GM12872 (cell line): ENCODE measurements at regions not wholly inside any gene's neighbourhood (a gene's known extent, or its start where the extent isn't known, plus 50 kb on each side); places are given as distances from the start of the nearest gene placed in this dataset.

Experiments used
- TF ChIP-seq, protein P1 (sequence below): IDR thresholded peaks from 3 replicates; pipeline ENCODE4 v1.5.1; 2011; ENCODE audit warnings: low read depth, mild to moderate bottlenecking, low read length, moderate library complexity; ENCODE audit not compliant: insufficient read depth

DNA sequence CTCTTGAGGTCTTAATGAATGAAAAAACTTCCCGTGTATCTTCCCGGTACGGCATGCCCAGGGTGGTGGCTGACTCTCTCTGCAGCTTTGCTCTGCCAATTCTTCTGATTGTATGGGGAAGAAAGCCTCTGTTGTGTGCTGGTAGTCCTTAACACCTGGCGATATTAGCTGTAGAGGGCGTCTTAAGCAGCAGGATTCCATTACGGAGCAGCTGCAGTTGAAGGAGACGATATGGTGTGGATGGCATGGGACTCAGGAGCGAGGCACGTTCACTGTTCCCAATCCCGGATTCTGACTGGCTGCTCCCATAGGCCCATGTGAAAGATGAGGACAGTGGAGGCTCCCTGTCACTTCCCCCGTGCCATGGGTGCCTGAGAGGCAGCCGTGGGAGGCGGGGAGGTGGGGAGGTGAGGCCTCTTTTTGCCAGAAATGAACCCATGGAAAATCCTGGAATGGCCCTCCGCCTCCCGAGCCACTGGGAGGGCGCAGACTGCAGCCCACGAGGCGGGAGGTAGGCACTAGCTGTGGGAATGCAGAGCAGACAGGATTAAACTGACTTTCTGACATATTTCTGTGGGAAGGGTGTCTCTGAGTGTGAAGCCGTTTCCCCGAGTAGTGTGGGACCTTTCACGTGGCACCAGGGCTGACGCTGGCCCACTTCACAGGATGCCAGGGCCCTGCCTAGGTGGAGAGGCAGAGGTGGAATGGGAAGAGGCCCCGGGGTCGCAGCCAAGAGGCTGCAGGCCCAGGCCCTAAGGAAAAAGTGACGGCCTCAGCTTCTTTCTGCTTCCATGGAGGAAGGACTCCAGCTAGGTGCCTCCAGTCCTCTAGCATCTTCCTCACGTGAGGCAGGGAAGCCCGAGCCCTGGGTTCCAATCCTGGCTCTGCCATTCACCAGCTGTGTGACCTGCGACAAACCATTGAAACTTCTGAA is 121.4 kb upstream of the CD82 start:
- TF ChIP-seq, protein P1, sequence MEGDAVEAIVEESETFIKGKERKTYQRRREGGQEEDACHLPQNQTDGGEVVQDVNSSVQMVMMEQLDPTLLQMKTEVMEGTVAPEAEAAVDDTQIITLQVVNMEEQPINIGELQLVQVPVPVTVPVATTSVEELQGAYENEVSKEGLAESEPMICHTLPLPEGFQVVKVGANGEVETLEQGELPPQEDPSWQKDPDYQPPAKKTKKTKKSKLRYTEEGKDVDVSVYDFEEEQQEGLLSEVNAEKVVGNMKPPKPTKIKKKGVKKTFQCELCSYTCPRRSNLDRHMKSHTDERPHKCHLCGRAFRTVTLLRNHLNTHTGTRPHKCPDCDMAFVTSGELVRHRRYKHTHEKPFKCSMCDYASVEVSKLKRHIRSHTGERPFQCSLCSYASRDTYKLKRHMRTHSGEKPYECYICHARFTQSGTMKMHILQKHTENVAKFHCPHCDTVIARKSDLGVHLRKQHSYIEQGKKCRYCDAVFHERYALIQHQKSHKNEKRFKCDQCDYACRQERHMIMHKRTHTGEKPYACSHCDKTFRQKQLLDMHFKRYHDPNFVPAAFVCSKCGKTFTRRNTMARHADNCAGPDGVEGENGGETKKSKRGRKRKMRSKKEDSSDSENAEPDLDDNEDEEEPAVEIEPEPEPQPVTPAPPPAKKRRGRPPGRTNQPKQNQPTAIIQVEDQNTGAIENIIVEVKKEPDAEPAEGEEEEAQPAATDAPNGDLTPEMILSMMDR: no peak

DNA sequence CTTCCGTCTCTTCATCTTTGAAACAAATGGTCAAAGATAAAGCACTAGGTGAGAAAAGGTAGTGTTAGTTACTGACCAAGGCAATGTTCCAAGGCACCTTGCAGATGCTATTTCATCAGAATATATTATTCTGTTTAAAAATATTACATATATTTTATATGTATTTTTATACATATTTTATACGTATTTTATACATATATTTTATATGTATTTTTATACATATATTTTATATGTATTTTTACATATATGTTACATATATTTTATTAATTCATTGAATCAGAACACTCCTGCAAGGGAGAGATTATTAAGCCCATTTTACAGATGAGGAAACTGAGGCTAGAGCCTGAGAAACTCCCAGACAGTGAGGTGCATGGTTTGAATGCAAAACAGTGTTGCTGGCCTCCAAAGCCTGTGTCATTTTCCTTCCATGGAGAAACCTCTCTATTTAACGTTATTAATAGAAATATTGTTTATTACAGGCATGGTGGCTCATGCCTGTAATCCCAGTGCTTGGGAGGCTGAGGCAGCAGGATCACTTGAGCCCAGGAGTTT is 120.6 kb upstream of the CD82 start:
- TF ChIP-seq, protein P1: no peak

DNA sequence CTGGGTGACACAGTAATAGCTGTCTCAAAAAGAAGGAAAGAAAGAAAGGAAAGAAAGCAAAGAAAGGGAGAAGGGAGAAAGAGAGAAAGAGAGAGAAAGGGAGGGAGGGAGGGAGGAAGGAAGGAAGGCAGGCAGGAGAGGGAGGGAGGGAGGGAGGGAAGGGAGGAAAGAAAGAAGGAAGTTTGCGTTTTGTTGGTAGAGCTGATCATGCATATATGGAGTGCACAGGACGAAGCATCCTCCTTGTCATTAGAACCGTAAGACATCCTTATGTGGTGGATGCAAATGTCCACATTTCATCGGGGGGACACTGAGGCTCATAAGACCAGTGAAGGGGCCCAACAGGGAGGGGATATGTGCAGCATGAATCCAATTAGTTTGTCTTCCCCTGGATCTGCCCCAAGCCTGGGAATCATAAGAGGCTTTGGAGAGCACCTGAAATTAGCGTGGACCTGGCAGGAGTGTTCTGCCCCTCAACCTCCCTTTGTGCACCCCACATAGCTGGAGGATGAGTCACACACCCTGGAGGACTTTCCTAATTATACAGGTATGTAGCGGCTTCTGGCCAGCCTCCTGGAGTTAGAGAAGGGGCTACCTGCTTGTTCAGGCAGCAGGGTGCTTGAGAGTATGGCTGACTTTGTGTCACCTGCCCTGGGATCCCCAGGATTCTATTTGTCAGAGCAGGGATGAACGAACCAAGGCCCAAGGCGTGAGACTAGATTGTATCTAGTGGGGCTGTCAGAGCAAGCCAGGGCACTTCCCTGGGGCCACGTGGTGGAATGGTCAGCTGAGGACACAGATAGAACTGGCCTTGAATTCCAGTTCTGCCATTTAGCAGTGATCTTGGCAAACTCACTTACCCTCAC is 119.7 kb upstream of the CD82 start:
- TF ChIP-seq, protein P1: no peak

DNA sequence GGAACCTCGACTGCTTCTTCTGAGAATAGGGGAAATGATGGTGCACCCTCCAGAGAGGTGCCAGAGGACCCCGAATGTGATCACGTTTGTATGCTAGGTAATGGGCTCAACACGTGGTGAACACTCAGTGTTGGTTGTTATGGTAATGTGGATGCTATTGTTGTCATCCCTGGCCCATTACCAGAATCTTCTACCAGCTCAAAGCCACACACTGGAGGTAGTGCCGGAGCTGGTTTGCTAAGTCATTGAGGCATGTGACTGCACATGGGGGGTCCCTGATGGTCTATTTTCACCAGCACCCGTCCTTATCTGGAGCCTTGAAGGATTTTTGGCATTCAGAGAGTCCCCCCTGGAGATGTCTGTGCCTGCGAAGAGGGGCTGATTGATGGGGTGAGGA is 119.1 kb upstream of the CD82 start:
- TF ChIP-seq, protein P1: no peak

DNA sequence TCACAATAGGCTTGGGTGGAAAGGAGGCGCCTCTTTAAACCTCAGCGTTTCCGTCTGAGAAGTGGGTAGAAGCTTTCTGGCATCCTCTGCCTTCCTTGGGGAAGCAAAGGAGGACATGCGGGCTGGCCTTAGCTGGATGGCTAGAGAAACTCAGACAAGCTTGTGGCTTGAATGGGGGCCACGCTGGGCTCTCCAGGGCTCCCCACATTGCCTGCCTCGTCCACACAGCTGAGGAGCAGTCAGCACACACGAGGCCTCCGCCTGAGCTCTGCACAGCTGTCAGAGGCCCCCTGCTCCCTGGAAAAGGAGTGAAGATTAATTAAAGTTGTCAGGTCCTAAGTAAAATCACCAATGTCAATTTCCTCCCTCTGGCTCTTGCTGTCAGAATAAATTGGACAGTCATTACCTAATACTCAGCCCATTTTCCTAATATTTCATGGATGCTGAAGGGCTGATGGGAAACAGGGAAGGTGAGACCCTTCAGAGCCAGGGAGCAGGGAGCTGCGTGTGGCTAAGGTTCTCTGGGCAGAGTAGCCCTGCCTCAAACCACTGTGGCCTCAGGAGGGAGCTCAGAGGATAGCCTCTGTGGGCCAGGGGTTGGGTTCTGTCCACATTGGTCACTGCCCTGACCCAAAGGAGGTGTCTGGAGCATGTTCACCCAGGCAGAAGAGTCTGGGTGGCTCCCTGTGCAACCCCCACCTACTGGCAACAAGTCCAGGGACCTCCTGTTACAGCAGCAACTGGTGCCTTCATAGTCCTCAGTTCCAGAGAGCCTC is 118.3 kb upstream of the CD82 start:
- TF ChIP-seq, protein P1: no peak

DNA sequence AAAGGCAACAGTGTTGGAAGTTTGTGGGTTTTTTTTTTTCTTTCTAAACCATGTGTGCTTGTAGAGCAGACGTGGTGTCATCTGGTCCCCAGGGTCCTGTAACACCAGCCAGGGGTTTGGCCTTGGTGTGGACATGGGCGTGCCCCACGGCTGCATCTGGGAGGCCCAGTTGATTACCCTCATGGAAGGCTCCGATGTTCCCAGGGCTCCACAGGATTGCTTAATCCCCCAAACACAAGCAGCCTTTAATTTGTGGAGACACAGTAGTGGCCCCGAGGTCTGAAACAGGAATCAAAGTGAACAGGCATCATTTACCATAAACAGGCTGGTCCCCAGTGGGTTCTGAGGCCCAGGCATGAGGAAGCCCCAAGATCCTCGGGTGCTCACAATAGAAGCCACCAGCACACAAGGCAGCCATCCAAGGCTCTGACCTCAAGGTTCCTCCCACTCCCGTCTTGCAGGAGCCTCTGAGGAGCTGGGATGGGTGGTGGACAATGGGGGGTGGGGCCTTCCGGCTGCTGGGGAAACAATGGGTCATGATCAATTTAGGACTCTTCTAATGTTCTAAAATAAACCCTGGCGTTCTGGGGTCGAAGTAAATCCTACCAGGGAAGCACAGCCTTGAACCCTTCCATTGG is 115.0 kb upstream of the CD82 start:
- TF ChIP-seq, protein P1: no peak
